ENCODE measurements at regions not wholly inside any gene's neighbourhood (a gene's known extent, or its start where the extent isn't known, plus 50 kb on each side); places are given as distances from the start of the nearest gene placed in this dataset.

DNA sequence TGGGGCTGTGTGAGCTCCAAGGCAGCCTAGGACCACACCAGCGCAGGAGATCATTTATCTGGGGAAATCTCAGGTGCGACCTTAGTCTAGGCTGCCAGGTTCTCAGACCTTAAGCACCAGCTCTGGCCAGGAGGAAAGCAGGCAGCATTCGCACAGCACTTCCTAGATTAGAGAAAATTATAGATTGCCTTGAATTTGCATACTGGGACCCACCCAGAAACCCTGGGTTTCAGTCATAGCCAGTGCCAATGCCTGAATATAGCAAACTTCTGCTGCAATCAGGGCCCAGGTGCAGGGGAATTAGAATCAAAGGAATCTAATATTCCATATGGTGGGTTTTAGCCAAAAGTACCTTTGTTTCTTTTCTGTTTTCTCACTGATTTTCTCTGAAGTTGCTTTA lies 204.3 kb upstream of the CST7 start:
- TF ChIP-seq EZH2 (optimal IDR thresholded peaks at IDR 0.05; ENCODE audit: low read depth, low read length) = no peak
- TF ChIP-seq CTCF (IDR thresholded peaks at IDR 0.05; ENCODE audit: low read length) = no peak
- no peak for TF ChIP-seq EZH2phosphoT487 (IDR thresholded peaks at IDR 0.05; ENCODE audit: low read length)
